Cardiac fibroblast (primary cell): ENCODE measurements at regions not wholly inside any gene's neighbourhood (a gene's known extent, or its start where the extent isn't known, plus 50 kb on each side); places are given as distances from the start of the nearest gene placed in this dataset.

ENCODE experiments used
- DNase-seq, 2 donors: peaks; one replicate each; pipeline versions ENCODE4 v3.0.0 to v3.0.0-alpha.2; 2010; ENCODE audit warnings: low read depth in 2 of 2
- H3K4me3 ChIP-seq, 2 donors: replicated peaks in 1 of 2; 1 replicate in 1 of 2; 2 replicates in 1 of 2; pipeline ENCODE4 v1.5.1; 2011; ENCODE audit warnings: low read depth in 2 of 2, low read length in 2 of 2, mild to moderate bottlenecking in 2 of 2, moderate library complexity in 1 of 2
- CTCF ChIP-seq: IDR thresholded peaks from one replicate; pipeline ENCODE4 v1.5.1; 2011; ENCODE audit warnings: low read depth, mild to moderate bottlenecking, low read length, inconsistent platforms

DNA sequence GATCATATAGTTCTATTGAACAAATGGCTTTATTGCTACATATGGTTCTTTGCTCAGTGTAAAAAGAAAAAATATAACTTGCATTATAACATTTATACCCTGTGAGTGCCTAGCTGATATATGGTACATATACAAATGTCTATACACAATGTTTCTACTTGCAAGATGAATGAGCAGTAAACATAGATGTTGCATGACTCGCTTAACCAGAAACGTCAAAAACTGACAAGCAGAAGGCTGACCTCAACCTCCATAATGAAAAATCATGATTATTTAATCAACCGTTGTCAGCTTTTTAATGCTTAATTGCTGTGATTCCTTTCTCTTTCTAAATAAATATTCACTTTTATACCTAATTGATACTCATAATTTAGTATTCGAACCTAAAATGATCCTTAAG lies 183.3 kb downstream of the PTN start:
- no peak overlapping the region for H3K4me3 ChIP-seq
- no peak for TF ChIP-seq CTCF
- no peak for DNase-seq

DNA sequence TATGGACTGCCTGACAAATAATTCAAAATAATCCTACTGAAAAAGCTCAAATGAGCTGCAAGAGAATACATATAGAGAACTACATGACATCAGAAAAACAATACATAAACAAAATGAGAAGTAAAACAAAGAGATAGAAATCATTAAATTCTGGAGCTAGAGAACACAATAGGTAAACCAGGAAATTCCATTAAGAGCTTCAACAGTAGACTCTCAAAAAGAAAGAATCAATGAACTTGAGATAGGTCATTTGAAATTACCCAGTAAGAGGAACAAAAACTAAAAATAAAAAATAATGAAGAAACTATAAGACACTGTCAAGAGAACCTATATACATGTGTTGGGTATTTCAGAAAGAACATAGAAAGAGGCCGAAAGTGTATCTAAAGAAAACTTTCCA lies 186.3 kb downstream of the PTN start:
- TF ChIP-seq CTCF: no peak
- no peak overlapping the region for H3K4me3 ChIP-seq
- no peak for DNase-seq

- no peak for DNase-seq
- no peak for TF ChIP-seq CTCF
Observed at GRCh38 chr7:137151690-137152052, 191.9 kb downstream of the PTN start.

GRCh38 chr7:137151041-137151689 lies 192.4 kb downstream of the PTN start:
- DNase-seq: peak; percentile 41 to 48
- TF ChIP-seq CTCF: no peak
- no peak overlapping the region for H3K4me3 ChIP-seq

More at GRCh38 chr7:137151690-137152052, 191.9 kb downstream of the PTN start:
- H3K4me3 ChIP-seq: no peak overlapping the region

DNA sequence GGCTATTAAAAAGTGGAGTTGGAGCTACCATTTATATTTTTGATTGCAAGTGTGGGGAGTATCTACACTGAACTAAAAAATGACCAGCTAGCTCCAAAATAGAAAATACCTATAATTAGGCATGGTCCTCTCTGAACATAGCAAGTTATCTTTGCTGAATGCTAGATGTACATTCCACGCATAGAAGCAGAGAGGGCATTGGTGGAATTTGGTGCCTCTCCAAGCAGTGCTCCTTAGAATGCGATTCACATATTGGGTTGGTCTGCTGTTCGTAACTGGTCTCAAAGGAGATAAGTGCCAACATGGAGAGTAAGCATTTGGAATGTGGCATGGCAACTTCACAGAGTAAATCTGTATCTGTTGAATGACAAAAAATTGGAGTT lies 196.2 kb downstream of the PTN start:
- no peak for TF ChIP-seq CTCF
- no peak for DNase-seq
- H3K4me3 ChIP-seq: no peak overlapping the region

DNA sequence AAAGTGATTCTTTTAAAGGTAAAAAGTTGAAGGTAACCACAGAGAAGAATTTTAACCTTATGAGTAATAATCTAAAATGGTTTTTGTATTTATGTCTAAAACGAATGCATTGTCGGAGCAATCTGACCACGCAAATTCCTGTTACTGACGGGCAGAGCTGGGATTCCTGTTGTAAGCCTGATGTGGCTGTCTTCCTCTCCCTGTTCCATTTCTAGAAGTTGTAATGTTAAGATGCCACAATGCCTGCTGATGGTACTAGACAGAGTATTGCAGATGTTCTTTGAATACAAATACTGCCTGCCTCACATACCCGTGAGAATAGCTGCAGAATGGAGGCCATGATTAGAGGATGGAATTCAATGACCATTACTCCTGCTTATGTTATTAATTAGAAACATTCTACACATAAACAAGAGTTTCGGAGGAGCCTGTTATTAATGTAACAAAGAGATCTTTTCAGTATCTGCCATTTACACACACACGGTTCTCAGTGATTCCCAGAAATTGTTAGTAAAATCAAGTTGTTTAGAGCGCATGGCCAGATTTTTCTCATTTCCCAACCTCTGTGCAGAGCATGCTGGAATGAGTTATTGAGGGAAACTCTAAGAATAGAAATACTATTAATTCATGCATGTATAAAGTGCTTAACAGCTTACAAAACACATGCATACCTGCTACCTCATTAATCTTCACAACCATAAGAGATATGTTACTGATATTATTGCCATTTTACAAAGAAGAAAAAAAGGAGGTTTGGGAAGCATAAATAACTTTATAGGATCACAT lies 196.8 kb downstream of the PTN start:
- H3K4me3 ChIP-seq: no peak overlapping the region
- no peak for TF ChIP-seq CTCF
- DNase-seq: peak; percentile 46 to 56
